Esophagus muscularis mucosa (tissue), 4 donors: ENCODE measurements at regions not wholly inside any gene's neighbourhood (a gene's known extent, or its start where the extent isn't known, plus 50 kb on each side); places are given as distances from the start of the nearest gene placed in this dataset.
"Not testable (repeated sequence)": the region's sequence is repeated elsewhere in the genome, so short reads cannot be mapped to it uniquely, and the experiment has no call there.

Experiments used
- DNase-seq: peaks from one replicate; pipeline ENCODE4 v3.0.0-alpha.2; 2017; ENCODE audit errors: extremely low spot score
- H3K27ac ChIP-seq, 4 donors: fragments of 200-600 bp; sonication (generic); replicated peaks in 1 of 4; 1 replicate in 3 of 4; 2 replicates in 1 of 4; pipeline ENCODE4 v1.5.1; 2016 to 2019; ENCODE audit warnings: mild to moderate bottlenecking in 1 of 4
- H3K27me3 ChIP-seq, 4 donors: fragments of 200-600 bp; sonication (generic); one replicate each; pipeline versions ENCODE4 v1.5.1 to v1.6.0; 2016 to 2019
- H3K36me3 ChIP-seq, 4 donors: fragments of 200-600 bp; sonication (generic); one replicate each; pipeline ENCODE4 v1.5.1; 2016 to 2019
- H3K4me1 ChIP-seq, 4 donors: fragments of 200-600 bp; sonication (generic); one replicate each; pipeline ENCODE4 v1.5.1; 2016 to 2019
- H3K4me3 ChIP-seq, 4 donors: fragments of 200-600 bp; sonication (generic); 1 replicate in 2 of 4; 2 replicates in 2 of 4; pipeline ENCODE4 v1.5.1; 2016 to 2019; ENCODE audit warnings: mild to moderate bottlenecking in 4 of 4, moderate library complexity in 1 of 4
- H3K9me3 ChIP-seq, 4 donors: fragments of 200-600 bp; sonication (generic); 1 replicate in 3 of 4; 2 replicates in 1 of 4; pipeline ENCODE4 v1.5.1; 2016 to 2019
- CTCF ChIP-seq, 3 experiments: fragments of 200-600 bp in 2 of 3; fragments of 450-650 bp in 1 of 3; sonication (generic) in 2 of 3; IDR thresholded peaks; one replicate each; pipeline ENCODE4 v1.5.1; 2017 to 2019; ENCODE audit warnings: antibody characterized with exemption in 3 of 3, mild to moderate bottlenecking in 2 of 3, moderate library complexity in 1 of 3
- EP300 ChIP-seq: sonication (generic); formaldehyde crosslinking; IDR thresholded peaks from one replicate; pipeline ENCODE4 v1.6.1; 2017; ENCODE audit warnings: antibody characterized with exemption
- POLR2A ChIP-seq: fragments of 450-650 bp; IDR thresholded peaks from one replicate; pipeline ENCODE4 v1.6.1; 2017; ENCODE audit warnings: antibody characterized with exemption, moderate library complexity, mild to moderate bottlenecking, low read depth
- POLR2AphosphoS5 ChIP-seq, 2 donors: sonication (generic); formaldehyde crosslinking; IDR thresholded peaks; one replicate each; pipeline ENCODE4 v1.6.1; 2017; ENCODE audit warnings: antibody characterized with exemption in 2 of 2
- WGBS: methylation state at CpG from one replicate; pipeline ENCODE4 v1.1.5; 2018; 5-methylcytosine and 5-hydroxymethylcytosine counted together
- intact Hi-C: fragments of 100-400 bp; cut with DNase I; formaldehyde crosslinking; loops from one replicate; pipeline ENCODE4 v1.15.1; 2023

GRCh38 chr21:29430576-29430975 lies 131.9 kb downstream of the BACH1 start:
- Histone ChIP-seq H3K27me3 (no peaks in the 10 kb centered on the region), H3K36me3 (no peaks in the 10 kb centered on the region), H3K4me3 (no peak overlapping the region), H3K4me1 (peaks cover 0 to 7% (median 0%) of the 10 kb centered on the region in 4 donors), H3K9me3 (no peaks in the 10 kb centered on the region), H3K27ac (no peak overlapping the region)
- intact Hi-C loops: no loop called here
- DNase-seq: no peak
- TF ChIP-seq POLR2AphosphoS5 (IDR thresholded peaks at IDR 0.05) (no peak), EP300 (no peak), CTCF (IDR thresholded peaks at IDR 0.05) (no peak), POLR2A (no peak)
- WGBS: 96% methylated on average over 7 of the region's 7 CpGs

GRCh38 chr21:29431178-29431577 lies 132.5 kb downstream of the BACH1 start:
- Histone ChIP-seq H3K27ac (no peak overlapping the region), H3K9me3 (no peaks in the 10 kb centered on the region), H3K27me3 (no peaks in the 10 kb centered on the region), H3K4me3 (no peak overlapping the region), H3K36me3 (no peaks in the 10 kb centered on the region), H3K4me1 (peaks cover 0 to 13% (median 0%) of the 10 kb centered on the region in 4 donors)
- 73% methylated on average over 1 of the region's 1 CpG for WGBS
- intact Hi-C loops: no loop called here
- no peak for DNase-seq
- no peak for TF ChIP-seq CTCF (IDR thresholded peaks at IDR 0.05)
- no peak for TF ChIP-seq POLR2A
- TF ChIP-seq EP300: no peak
- TF ChIP-seq POLR2AphosphoS5 (IDR thresholded peaks at IDR 0.05): no peak

GRCh38 chr21:29431680-29432079 lies 133.0 kb downstream of the BACH1 start:
- H3K27me3 ChIP-seq: no peaks in the 10 kb centered on the region
- H3K36me3 ChIP-seq: no peaks in the 10 kb centered on the region
- H3K27ac ChIP-seq: no peak overlapping the region
- TF ChIP-seq POLR2A (no peak), CTCF (IDR thresholded peaks at IDR 0.05) (no peak), EP300 (no peak), POLR2AphosphoS5 (IDR thresholded peaks at IDR 0.05) (no peak)
- H3K9me3 ChIP-seq: no peaks in the 10 kb centered on the region
- 86% methylated on average over 5 of the region's 5 CpGs for WGBS
- intact Hi-C loops: no loop called here
- DNase-seq: no peak
- H3K4me1 ChIP-seq: peaks cover 0 to 16% (median 0%) of the 10 kb centered on the region in 4 donors
- H3K4me3 ChIP-seq: no peak overlapping the region

GRCh38 chr21:29433366-29434059 lies 134.8 kb downstream of the BACH1 start:
- H3K36me3 ChIP-seq: no peaks in the 10 kb centered on the region
- TF ChIP-seq EP300 (no peak), CTCF (IDR thresholded peaks at IDR 0.05) (no peak), POLR2AphosphoS5 (IDR thresholded peaks at IDR 0.05) (no peak), POLR2A (no peak)
- no peak for DNase-seq
- H3K4me3 ChIP-seq: no peak overlapping the region
- peaks cover 0 to 16% (median 0%) of the 10 kb centered on the region in 4 donors for H3K4me1 ChIP-seq
- WGBS: 67% methylated on average over 7 of the region's 7 CpGs
- no peaks in the 10 kb centered on the region for H3K27me3 ChIP-seq
- intact Hi-C loops: no loop called here
- H3K27ac ChIP-seq: no peak overlapping the region
- no peaks in the 10 kb centered on the region for H3K9me3 ChIP-seq

GRCh38 chr21:29434081-29434480 lies 135.4 kb downstream of the BACH1 start:
- Histone ChIP-seq H3K36me3 (no peaks in the 10 kb centered on the region), H3K4me1 (peaks cover 0 to 16% (median 0%) of the 10 kb centered on the region in 4 donors), H3K27ac (no peak overlapping the region), H3K27me3 (no peaks in the 10 kb centered on the region), H3K9me3 (no peaks in the 10 kb centered on the region), H3K4me3 (no peak overlapping the region)
- no peak for TF ChIP-seq POLR2AphosphoS5 (IDR thresholded peaks at IDR 0.05)
- no peak for TF ChIP-seq POLR2A
- no peak for TF ChIP-seq CTCF (IDR thresholded peaks at IDR 0.05)
- TF ChIP-seq EP300: no peak
- 86% methylated on average over 7 of the region's 7 CpGs for WGBS
- intact Hi-C loops: no loop called here
- no peak for DNase-seq

GRCh38 chr21:29434982-29435381 lies 136.3 kb downstream of the BACH1 start:
- peaks cover 0 to 16% (median 0%) of the 10 kb centered on the region in 4 donors for H3K4me1 ChIP-seq
- WGBS: 89% methylated on average over 2 of the region's 2 CpGs
- H3K27ac ChIP-seq, H3K27me3 ChIP-seq, H3K4me3 ChIP-seq, H3K36me3 ChIP-seq, H3K9me3 ChIP-seq, intact Hi-C loops, DNase-seq: not testable (repeated sequence)
